ENCODE measurements at regions not wholly inside any gene's neighbourhood (a gene's known extent, or its start where the extent isn't known, plus 50 kb on each side); places are given as distances from the start of the nearest gene placed in this dataset.
"Not testable (repeated sequence)": the region's sequence is repeated elsewhere in the genome, so short reads cannot be mapped to it uniquely, and the experiment has no call there.

- no peak for DNase-seq (ENCODE audit: low read depth in 2 of 2)
Measured at GRCh38 chr17:5898406-5898805, 171.8 kb upstream of the WSCD1 start.

- no peak for DNase-seq (ENCODE audit: low read depth in 2 of 2)
Measured at GRCh38 chr17:5899496-5900195, 170.5 kb upstream of the WSCD1 start.

- DNase-seq (ENCODE audit: low read depth in 2 of 2), result no peak
Measured at GRCh38 chr17:5901731-5902130, 168.4 kb upstream of the WSCD1 start.

GRCh38 chr17:5902181-5903140 lies 167.7 kb upstream of the WSCD1 start:
- DNase-seq (ENCODE audit: low read depth in 2 of 2), result no peak

- DNase-seq (ENCODE audit: low read depth in 2 of 2), result no peak
Measured at GRCh38 chr17:5911919-5912318, 158.3 kb upstream of the WSCD1 start.

- no peak for DNase-seq (ENCODE audit: low read depth in 2 of 2)
Measured at GRCh38 chr17:5913032-5913531, 157.1 kb upstream of the WSCD1 start.

- no peak for DNase-seq (ENCODE audit: low read depth in 2 of 2)
Measured at GRCh38 chr17:5913641-5914040, 156.5 kb upstream of the WSCD1 start.

- no peak for DNase-seq (ENCODE audit: low read depth in 2 of 2)
Measured at GRCh38 chr17:5915337-5915736, 154.8 kb upstream of the WSCD1 start.

GRCh38 chr17:5919089-5919488 lies 151.1 kb upstream of the WSCD1 start:
- DNase-seq (ENCODE audit: low read depth in 2 of 2), result no peak

- DNase-seq (ENCODE audit: low read depth in 2 of 2), result no peak
Measured at GRCh38 chr17:5921512-5922282, 148.5 kb upstream of the WSCD1 start.

GRCh38 chr17:5922476-5922875 lies 147.7 kb upstream of the WSCD1 start:
- DNase-seq (ENCODE audit: low read depth in 2 of 2), result no peak

GRCh38 chr17:5929721-5930120 lies 140.5 kb upstream of the WSCD1 start:
- no peak for DNase-seq (ENCODE audit: low read depth in 2 of 2)

GRCh38 chr17:5930555-5930954 lies 139.6 kb upstream of the WSCD1 start:
- DNase-seq (ENCODE audit: low read depth in 2 of 2), result not testable (repeated sequence)

GRCh38 chr17:5931616-5932015 lies 138.6 kb upstream of the WSCD1 start:
- DNase-seq (ENCODE audit: low read depth in 2 of 2), result no peak

GRCh38 chr17:5933430-5933829 lies 136.7 kb upstream of the WSCD1 start:
- DNase-seq (ENCODE audit: low read depth in 2 of 2), result no peak

- DNase-seq (ENCODE audit: low read depth in 2 of 2), result no peak
Measured at GRCh38 chr17:5941258-5941657, 128.9 kb upstream of the WSCD1 start.

GRCh38 chr17:5942687-5943086 lies 127.5 kb upstream of the WSCD1 start:
- DNase-seq (ENCODE audit: low read depth in 2 of 2), result no peak

GRCh38 chr17:5943232-5943631 lies 126.9 kb upstream of the WSCD1 start:
- DNase-seq (ENCODE audit: low read depth in 2 of 2), result no peak

GRCh38 chr17:5943982-5944381 lies 126.2 kb upstream of the WSCD1 start:
- no peak for DNase-seq (ENCODE audit: low read depth in 2 of 2)

GRCh38 chr17:5947701-5948180 lies 122.4 kb upstream of the WSCD1 start:
- DNase-seq (ENCODE audit: low read depth in 2 of 2), result no peak

GRCh38 chr17:5948811-5949210 lies 121.4 kb upstream of the WSCD1 start:
- no peak for DNase-seq (ENCODE audit: low read depth in 2 of 2)

- no peak for DNase-seq (ENCODE audit: low read depth in 2 of 2)
Measured at GRCh38 chr17:5950878-5951277, 119.3 kb upstream of the WSCD1 start.

All from activated CD8-positive, alpha-beta memory T cell treated with anti-CD3 and anti-CD28 coated beads for 4 hours (primary cell).